ENCODE measurements at regions not wholly inside any gene's neighbourhood (a gene's known extent, or its start where the extent isn't known, plus 50 kb on each side); places are given as distances from the start of the nearest gene placed in this dataset.

GRCh38 chr11:33444835-33445594 lies 187.8 kb downstream of the HIPK3 start:
- H3K4me3 Mint-ChIP-seq = no peak overlapping the region
- DNase-seq (ENCODE audit: low read depth, low spot score) = no peak

GRCh38 chr11:33443684-33444083 lies 186.5 kb downstream of the HIPK3 start:
- Mint-ChIP-seq H3K4me3 (no peak overlapping the region), H3K9me3 (no peaks in the 10 kb centered on the region), H3K36me3 (ENCODE audit: low read depth) (no peaks in the 10 kb centered on the region), H3K27me3 (ENCODE audit: low read depth) (no peaks in the 10 kb centered on the region), H3K27ac (ENCODE audit: unreplicated experiment) (no peak overlapping the region), H3K4me1 (no peaks in the 10 kb centered on the region)
- no peak for TF ChIP-seq CTCF (conservative IDR thresholded peaks at IDR 0.05)
- no peak for DNase-seq (ENCODE audit: low read depth, low spot score)

More at GRCh38 chr11:33444835-33445594, 187.8 kb downstream of the HIPK3 start:
- Mint-ChIP-seq H3K4me1 (no peaks in the 10 kb centered on the region), H3K9me3 (no peaks in the 10 kb centered on the region), H3K27me3 (ENCODE audit: low read depth) (no peaks in the 10 kb centered on the region), H3K27ac (ENCODE audit: unreplicated experiment) (no peak overlapping the region), H3K36me3 (ENCODE audit: low read depth) (no peaks in the 10 kb centered on the region)
- TF ChIP-seq CTCF (conservative IDR thresholded peaks at IDR 0.05) = no peak

- DNase-seq (ENCODE audit: low read depth, low spot score) = no peak
- Mint-ChIP-seq H3K27me3 (ENCODE audit: low read depth) (no peaks in the 10 kb centered on the region), H3K27ac (ENCODE audit: unreplicated experiment) (no peak overlapping the region), H3K4me1 (no peaks in the 10 kb centered on the region), H3K36me3 (ENCODE audit: low read depth) (peaks cover 7% of the 10 kb centered on the region), H3K9me3 (peaks cover 4% of the 10 kb centered on the region), H3K4me3 (no peak overlapping the region)
- TF ChIP-seq CTCF (conservative IDR thresholded peaks at IDR 0.05) = no peak
These were observed 181.1 kb downstream of the HIPK3 start for GRCh38 chr11:33438301-33438700.

- H3K27me3 Mint-ChIP-seq (ENCODE audit: low read depth) = no peaks in the 10 kb centered on the region
- TF ChIP-seq CTCF (conservative IDR thresholded peaks at IDR 0.05) = no peak
- peaks cover 8% of the 10 kb centered on the region for H3K9me3 Mint-ChIP-seq
- H3K4me1 Mint-ChIP-seq = no peaks in the 10 kb centered on the region
- H3K4me3 Mint-ChIP-seq = no peak overlapping the region
- H3K36me3 Mint-ChIP-seq (ENCODE audit: low read depth) = peaks cover 12% of the 10 kb centered on the region
- no peak overlapping the region for H3K27ac Mint-ChIP-seq (ENCODE audit: unreplicated experiment)
- DNase-seq (ENCODE audit: low read depth, low spot score) = no peak
These were observed 180.3 kb downstream of the HIPK3 start for GRCh38 chr11:33437529-33437928.

- no peak for DNase-seq (ENCODE audit: low read depth, low spot score)
- Mint-ChIP-seq H3K27ac (ENCODE audit: unreplicated experiment) (no peak overlapping the region), H3K4me1 (no peaks in the 10 kb centered on the region), H3K9me3 (peaks cover 15% of the 10 kb centered on the region), H3K27me3 (ENCODE audit: low read depth) (no peaks in the 10 kb centered on the region), H3K4me3 (no peak overlapping the region), H3K36me3 (ENCODE audit: low read depth) (peaks cover 22% of the 10 kb centered on the region)
- no peak for TF ChIP-seq CTCF (conservative IDR thresholded peaks at IDR 0.05)
These were observed 178.0 kb downstream of the HIPK3 start for GRCh38 chr11:33435216-33435615.

Data from neural crest cell (in vitro differentiated cells).